ENCODE measurements at regions not wholly inside any gene's neighbourhood (a gene's known extent, or its start where the extent isn't known, plus 50 kb on each side); places are given as distances from the start of the nearest gene placed in this dataset.

- Histone ChIP-seq H2BK5ac (ENCODE audit: low read depth, low read length, poor library complexity, severe bottlenecking) (no peak overlapping the region), H3K36me3 (ENCODE audit: control insufficient read depth in 1 of 2, insufficient read depth in 2 of 2, low read depth in 1 of 2, low read length in 2 of 2) (no peaks in the 10 kb centered on the region), H3K9ac (ENCODE audit: low read length) (no peak overlapping the region), H4K91ac (ENCODE audit: low read length) (no peak overlapping the region), H3K4me3 (ENCODE audit: insufficient read depth in 1 of 2, low read depth in 1 of 2, low read length in 2 of 2) (no peak overlapping the region), H4K8ac (ENCODE audit: low read length) (no peak overlapping the region), H3K23ac (ENCODE audit: low read length in 2 of 2) (no peak overlapping the region), H2AFZ (ENCODE audit: low read depth, low read length) (no peak overlapping the region), H3K14ac (ENCODE audit: low read length in 2 of 2) (no peak overlapping the region), H3K4me2 (ENCODE audit: low read length, poor library complexity, severe bottlenecking) (no peak overlapping the region), H3K18ac (ENCODE audit: low read depth in 1 of 2, low read length in 2 of 2) (no peak overlapping the region), H2BK120ac (ENCODE audit: low read depth, low read length) (no peak overlapping the region), H3K4ac (ENCODE audit: low read depth in 1 of 2, low read length in 2 of 2) (no peak overlapping the region), H3K27me3 (ENCODE audit: control insufficient read depth in 1 of 2, insufficient read depth in 1 of 2, low read length in 2 of 2) (no peaks in the 10 kb centered on the region), H2AK5ac (ENCODE audit: low read length, severe bottlenecking) (no peak overlapping the region), H2BK12ac (ENCODE audit: low read length in 2 of 2) (no peak overlapping the region), H3K79me1 (replicated peaks; ENCODE audit: low read length, poor library complexity, severe bottlenecking) (no peaks in the 10 kb centered on the region), H3K9me3 (ENCODE audit: control insufficient read depth, low read length) (no peaks in the 10 kb centered on the region), H3K4me1 (ENCODE audit: control insufficient read depth, insufficient read depth, low read depth, low read length) (no peaks in the 10 kb centered on the region), H3K27ac (ENCODE audit: low read length, poor library complexity, severe bottlenecking) (no peak overlapping the region), H2BK15ac (ENCODE audit: low read depth, poor library complexity, severe bottlenecking) (no peak overlapping the region)
- DNase-seq = peak; percentile 49
- no CpG with 5 or more reads among the region's 2 CpGs for WGBS
These were observed 268.6 kb downstream of the ISL1 start for GRCh38 chr5:51651889-51652288.

DNA sequence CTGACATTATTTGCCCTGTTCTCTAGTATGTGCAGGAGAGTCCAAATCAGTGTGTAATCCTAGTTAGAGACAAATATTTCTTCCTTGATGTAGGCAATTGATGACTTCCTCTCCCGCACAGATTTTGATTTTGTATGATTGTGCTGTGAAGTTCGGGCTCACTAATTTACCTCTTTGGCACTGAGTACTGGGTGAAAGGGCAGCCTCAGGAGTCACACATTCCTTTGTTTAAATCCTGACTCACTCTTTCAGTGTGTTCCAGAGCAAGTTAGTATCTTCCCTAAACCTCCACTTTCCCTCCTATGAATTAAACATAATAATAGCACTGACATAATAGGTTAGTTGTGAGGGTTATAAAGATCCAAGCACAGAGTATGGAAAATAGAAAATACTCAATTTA lies 269.7 kb downstream of the ISL1 start:
- Histone ChIP-seq H3K18ac (ENCODE audit: low read depth in 1 of 2, low read length in 2 of 2) (no peak overlapping the region), H2AFZ (ENCODE audit: low read depth, low read length) (no peak overlapping the region), H2AK5ac (ENCODE audit: low read length, severe bottlenecking) (no peak overlapping the region), H3K23ac (ENCODE audit: low read length in 2 of 2) (no peak overlapping the region), H3K9me3 (ENCODE audit: control insufficient read depth, low read length) (no peaks in the 10 kb centered on the region), H3K4me2 (ENCODE audit: low read length, poor library complexity, severe bottlenecking) (no peak overlapping the region), H3K4ac (ENCODE audit: low read depth in 1 of 2, low read length in 2 of 2) (no peak overlapping the region), H2BK15ac (ENCODE audit: low read depth, poor library complexity, severe bottlenecking) (no peak overlapping the region), H4K8ac (ENCODE audit: low read length) (no peak overlapping the region), H3K27me3 (ENCODE audit: control insufficient read depth in 1 of 2, insufficient read depth in 1 of 2, low read length in 2 of 2) (no peaks in the 10 kb centered on the region), H3K4me3 (ENCODE audit: insufficient read depth in 1 of 2, low read depth in 1 of 2, low read length in 2 of 2) (no peak overlapping the region), H2BK120ac (ENCODE audit: low read depth, low read length) (no peak overlapping the region), H2BK5ac (ENCODE audit: low read depth, low read length, poor library complexity, severe bottlenecking) (no peak overlapping the region), H3K9ac (ENCODE audit: low read length) (no peak overlapping the region), H3K4me1 (ENCODE audit: control insufficient read depth, insufficient read depth, low read depth, low read length) (no peaks in the 10 kb centered on the region), H4K91ac (ENCODE audit: low read length) (no peak overlapping the region), H3K27ac (ENCODE audit: low read length, poor library complexity, severe bottlenecking) (no peak overlapping the region), H3K36me3 (ENCODE audit: control insufficient read depth in 1 of 2, insufficient read depth in 2 of 2, low read depth in 1 of 2, low read length in 2 of 2) (no peaks in the 10 kb centered on the region), H3K79me1 (replicated peaks; ENCODE audit: low read length, poor library complexity, severe bottlenecking) (no peaks in the 10 kb centered on the region), H2BK12ac (ENCODE audit: low read length in 2 of 2) (no peak overlapping the region), H3K14ac (ENCODE audit: low read length in 2 of 2) (no peak overlapping the region)
- WGBS = 0% methylated on average over 1 of the region's 2 CpGs
- DNase-seq = peak; percentile 25

DNA sequence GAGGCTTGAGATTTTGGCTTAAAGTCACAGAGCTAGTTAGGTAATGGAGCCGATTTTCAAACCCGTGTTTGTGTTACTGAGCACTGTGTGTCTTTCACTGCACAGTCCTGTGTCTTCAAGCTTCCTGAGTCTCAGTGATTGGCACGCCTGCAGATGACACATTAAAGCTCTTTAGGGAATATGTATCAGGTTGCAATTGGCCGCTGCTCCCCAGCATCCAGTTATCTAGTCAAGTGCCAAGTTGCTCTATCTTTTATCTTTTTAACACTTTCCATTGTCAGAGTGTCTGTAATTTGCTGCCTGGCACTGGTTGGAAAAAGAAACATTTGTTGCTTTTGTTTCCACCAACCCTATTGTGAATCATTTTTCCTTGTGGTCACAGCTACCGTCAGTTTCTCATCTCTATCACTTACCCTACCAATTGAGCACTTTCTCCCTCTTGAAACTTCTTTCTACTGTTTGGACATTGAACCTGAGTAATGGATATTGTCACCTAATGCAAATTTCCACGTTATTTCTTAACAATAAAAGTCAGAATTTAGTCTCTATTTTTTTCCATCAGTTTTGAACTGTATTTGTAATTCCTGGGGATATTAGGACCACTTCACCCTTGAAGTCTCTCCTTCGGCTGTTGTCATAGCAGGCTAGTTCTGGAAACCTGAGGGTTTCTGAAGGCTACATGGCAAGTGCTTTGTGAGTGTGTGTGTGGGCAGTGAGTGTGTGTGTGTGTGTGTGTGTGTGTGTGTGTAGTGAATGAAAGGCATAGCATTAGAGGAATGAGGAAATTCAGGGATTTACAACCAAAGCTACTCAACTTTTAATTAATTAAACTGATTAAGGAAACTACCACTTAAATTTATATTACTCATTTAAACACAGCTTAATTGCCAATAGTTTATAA lies 274.3 kb downstream of the ISL1 start:
- 89% methylated on average over 6 of the region's 7 CpGs for WGBS

DNA sequence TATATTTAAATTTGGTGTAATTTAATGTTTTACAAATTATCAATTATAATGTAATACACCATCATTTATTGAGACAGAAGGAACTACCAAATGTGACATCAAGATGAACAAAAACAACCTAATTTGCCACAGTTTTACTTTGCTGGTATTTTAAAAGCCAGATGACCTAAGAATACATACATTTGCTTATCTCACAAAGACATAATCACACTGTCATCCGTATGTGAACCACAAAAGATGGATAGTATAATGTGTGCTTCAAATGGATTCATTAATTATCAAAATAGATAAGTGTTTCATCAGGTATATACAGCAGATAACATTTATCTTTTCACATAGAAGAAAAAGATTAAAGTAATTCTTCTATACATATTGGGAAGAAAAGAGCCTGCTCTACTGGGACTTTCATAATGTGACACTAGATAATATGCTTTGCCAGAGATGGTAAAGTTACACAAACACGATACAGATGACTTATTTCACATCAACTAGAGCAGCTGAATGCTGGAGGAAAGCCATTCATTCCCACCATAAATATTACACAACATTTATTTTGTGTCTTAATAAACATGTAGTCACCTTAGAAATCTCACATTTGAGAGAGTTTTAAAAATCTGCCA lies 278.5 kb downstream of the ISL1 start:
- 57% methylated on average over 1 of the region's 2 CpGs for WGBS
- no peak overlapping the region for H4K8ac ChIP-seq (ENCODE audit: low read length)
- no peaks in the 10 kb centered on the region for H3K36me3 ChIP-seq (ENCODE audit: control insufficient read depth in 1 of 2, insufficient read depth in 2 of 2, low read depth in 1 of 2, low read length in 2 of 2)
- H3K4ac ChIP-seq (ENCODE audit: low read depth in 1 of 2, low read length in 2 of 2) = no peak overlapping the region
- no peak overlapping the region for H2AK5ac ChIP-seq (ENCODE audit: low read length, severe bottlenecking)
- no peak overlapping the region for H2BK120ac ChIP-seq (ENCODE audit: low read depth, low read length)
- no peaks in the 10 kb centered on the region for H3K79me1 ChIP-seq (replicated peaks; ENCODE audit: low read length, poor library complexity, severe bottlenecking)
- H3K4me2 ChIP-seq (ENCODE audit: low read length, poor library complexity, severe bottlenecking) = no peak overlapping the region
- H3K14ac ChIP-seq (ENCODE audit: low read length in 2 of 2) = no peak overlapping the region
- H3K9ac ChIP-seq (ENCODE audit: low read length) = no peak overlapping the region
- DNase-seq = no peak
- H3K18ac ChIP-seq (ENCODE audit: low read depth in 1 of 2, low read length in 2 of 2) = no peak overlapping the region
- no peak overlapping the region for H2BK5ac ChIP-seq (ENCODE audit: low read depth, low read length, poor library complexity, severe bottlenecking)
- no peak overlapping the region for H2AFZ ChIP-seq (ENCODE audit: low read depth, low read length)
- no peak overlapping the region for H2BK12ac ChIP-seq (ENCODE audit: low read length in 2 of 2)
- no peak overlapping the region for H3K23ac ChIP-seq (ENCODE audit: low read length in 2 of 2)
- H3K4me1 ChIP-seq (ENCODE audit: control insufficient read depth, insufficient read depth, low read depth, low read length) = no peaks in the 10 kb centered on the region
- no peaks in the 10 kb centered on the region for H3K9me3 ChIP-seq (ENCODE audit: control insufficient read depth, low read length)
- H3K27me3 ChIP-seq (ENCODE audit: control insufficient read depth in 1 of 2, insufficient read depth in 1 of 2, low read length in 2 of 2) = no peaks in the 10 kb centered on the region
- no peak overlapping the region for H3K4me3 ChIP-seq (ENCODE audit: insufficient read depth in 1 of 2, low read depth in 1 of 2, low read length in 2 of 2)
- no peak overlapping the region for H2BK15ac ChIP-seq (ENCODE audit: low read depth, poor library complexity, severe bottlenecking)
- H4K91ac ChIP-seq (ENCODE audit: low read length) = no peak overlapping the region
- H3K27ac ChIP-seq (ENCODE audit: low read length, poor library complexity, severe bottlenecking) = no peak overlapping the region

More for the DNA sequence above, 274.3 kb downstream of the ISL1 start:
- Histone ChIP-seq H3K79me1 (replicated peaks; ENCODE audit: low read length, poor library complexity, severe bottlenecking) (no peaks in the 10 kb centered on the region), H4K91ac (ENCODE audit: low read length) (no peak overlapping the region), H3K4ac (ENCODE audit: low read depth in 1 of 2, low read length in 2 of 2) (no peak overlapping the region), H3K23ac (ENCODE audit: low read length in 2 of 2) (no peak overlapping the region), H2BK120ac (ENCODE audit: low read depth, low read length) (no peak overlapping the region), H2BK12ac (ENCODE audit: low read length in 2 of 2) (no peak overlapping the region), H2AK5ac (ENCODE audit: low read length, severe bottlenecking) (no peak overlapping the region), H3K36me3 (ENCODE audit: control insufficient read depth in 1 of 2, insufficient read depth in 2 of 2, low read depth in 1 of 2, low read length in 2 of 2) (no peaks in the 10 kb centered on the region), H3K27me3 (ENCODE audit: control insufficient read depth in 1 of 2, insufficient read depth in 1 of 2, low read length in 2 of 2) (no peaks in the 10 kb centered on the region), H3K27ac (ENCODE audit: low read length, poor library complexity, severe bottlenecking) (no peak overlapping the region), H3K4me2 (ENCODE audit: low read length, poor library complexity, severe bottlenecking) (no peak overlapping the region), H3K14ac (ENCODE audit: low read length in 2 of 2) (no peak overlapping the region), H3K4me3 (ENCODE audit: insufficient read depth in 1 of 2, low read depth in 1 of 2, low read length in 2 of 2) (no peak overlapping the region), H3K4me1 (ENCODE audit: control insufficient read depth, insufficient read depth, low read depth, low read length) (no peaks in the 10 kb centered on the region), H2BK15ac (ENCODE audit: low read depth, poor library complexity, severe bottlenecking) (no peak overlapping the region), H3K9ac (ENCODE audit: low read length) (no peak overlapping the region), H2AFZ (ENCODE audit: low read depth, low read length) (no peak overlapping the region), H4K8ac (ENCODE audit: low read length) (no peak overlapping the region), H2BK5ac (ENCODE audit: low read depth, low read length, poor library complexity, severe bottlenecking) (no peak overlapping the region), H3K18ac (ENCODE audit: low read depth in 1 of 2, low read length in 2 of 2) (no peak overlapping the region), H3K9me3 (ENCODE audit: control insufficient read depth, low read length) (no peaks in the 10 kb centered on the region)
- DNase-seq = no peak

Measured in mesenchymal stem cell (in vitro differentiated cells and primary cell).